HFFc6 (cell line): ENCODE measurements at regions not wholly inside any gene's neighbourhood (a gene's known extent, or its start where the extent isn't known, plus 50 kb on each side); places are given as distances from the start of the nearest gene placed in this dataset.

Experiments
- DNase-seq: peaks from one replicate; pipeline ENCODE4 v3.0.0-alpha.2; 2018
- H3K27ac Mint-ChIP-seq: 2 replicates; pipeline ENCODE4 v1.8.0; 2020; ENCODE audit warnings: mild to moderate bottlenecking, mixed read lengths
- H3K27me3 Mint-ChIP-seq: 2 replicates; pipeline ENCODE4 v1.8.0; 2021; ENCODE audit warnings: mild to moderate bottlenecking, moderate library complexity, mixed read lengths; ENCODE audit not compliant: insufficient read depth
- H3K36me3 Mint-ChIP-seq: 2 replicates; pipeline ENCODE4 v1.8.0; 2021; ENCODE audit warnings: low read depth, mixed read lengths
- H3K4me1 Mint-ChIP-seq: 2 replicates; pipeline ENCODE4 v1.8.0; 2020; ENCODE audit warnings: low read depth, mixed read lengths
- H3K4me3 Mint-ChIP-seq: 2 replicates; pipeline ENCODE4 v1.8.0; 2020; ENCODE audit warnings: mild to moderate bottlenecking, moderate library complexity, mixed read lengths
- H3K9me3 Mint-ChIP-seq: 2 replicates; pipeline ENCODE4 v1.8.0; 2020; ENCODE audit warnings: mild to moderate bottlenecking, mixed read lengths
- TF ChIP-seq, protein P1 (sequence below): fragments of 200-600 bp; sonication (generic); IDR thresholded peaks from 2 replicates; pipeline ENCODE4 v1.5.0; 2021; ENCODE audit warnings: antibody characterized with exemption, mild to moderate bottlenecking

DNA sequence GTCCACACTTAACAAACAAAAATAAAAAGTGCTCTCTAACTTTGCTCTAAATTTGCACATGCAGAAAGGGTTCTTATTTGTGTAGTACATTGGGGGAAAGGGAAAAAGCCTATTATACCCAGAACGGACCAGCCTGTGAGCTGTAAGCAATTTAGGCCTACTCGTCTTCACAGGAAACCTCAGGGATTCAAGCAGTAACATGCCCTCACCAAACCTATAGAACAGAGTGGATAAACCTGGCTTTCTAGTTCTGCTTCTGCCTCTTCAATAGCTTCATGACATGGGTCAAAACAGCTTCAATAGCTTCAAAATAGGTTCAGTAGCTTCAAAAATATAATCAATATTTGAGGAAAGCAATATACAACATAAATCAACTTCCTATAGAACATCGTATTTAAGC is 163.7 kb downstream of the ARL4A start:
- Mint-ChIP-seq H3K36me3 (no peaks in the 10 kb centered on the region), H3K27ac (no peak overlapping the region), H3K27me3 (no peaks in the 10 kb centered on the region; the same call in 1 of the 2 replicates), H3K9me3 (no peaks in the 10 kb centered on the region), H3K4me3 (no peak overlapping the region), H3K4me1 (no peaks in the 10 kb centered on the region)
- TF ChIP-seq, protein P1, sequence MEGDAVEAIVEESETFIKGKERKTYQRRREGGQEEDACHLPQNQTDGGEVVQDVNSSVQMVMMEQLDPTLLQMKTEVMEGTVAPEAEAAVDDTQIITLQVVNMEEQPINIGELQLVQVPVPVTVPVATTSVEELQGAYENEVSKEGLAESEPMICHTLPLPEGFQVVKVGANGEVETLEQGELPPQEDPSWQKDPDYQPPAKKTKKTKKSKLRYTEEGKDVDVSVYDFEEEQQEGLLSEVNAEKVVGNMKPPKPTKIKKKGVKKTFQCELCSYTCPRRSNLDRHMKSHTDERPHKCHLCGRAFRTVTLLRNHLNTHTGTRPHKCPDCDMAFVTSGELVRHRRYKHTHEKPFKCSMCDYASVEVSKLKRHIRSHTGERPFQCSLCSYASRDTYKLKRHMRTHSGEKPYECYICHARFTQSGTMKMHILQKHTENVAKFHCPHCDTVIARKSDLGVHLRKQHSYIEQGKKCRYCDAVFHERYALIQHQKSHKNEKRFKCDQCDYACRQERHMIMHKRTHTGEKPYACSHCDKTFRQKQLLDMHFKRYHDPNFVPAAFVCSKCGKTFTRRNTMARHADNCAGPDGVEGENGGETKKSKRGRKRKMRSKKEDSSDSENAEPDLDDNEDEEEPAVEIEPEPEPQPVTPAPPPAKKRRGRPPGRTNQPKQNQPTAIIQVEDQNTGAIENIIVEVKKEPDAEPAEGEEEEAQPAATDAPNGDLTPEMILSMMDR = no peak
- no peak for DNase-seq

- Mint-ChIP-seq H3K9me3 (no peaks in the 10 kb centered on the region), H3K4me3 (no peak overlapping the region), H3K36me3 (no peaks in the 10 kb centered on the region), H3K27ac (no peak overlapping the region), H3K4me1 (no peaks in the 10 kb centered on the region), H3K27me3 (no peaks in the 10 kb centered on the region; the same call in 1 of the 2 replicates)
- TF ChIP-seq, protein P1 = no peak
- no peak for DNase-seq
Measured at GRCh38 chr7:12851841-12852240, 164.4 kb downstream of the ARL4A start.

GRCh38 chr7:12855036-12855435 is 167.6 kb downstream of the ARL4A start:
- TF ChIP-seq, protein P1 = no peak

GRCh38 chr7:12859761-12860160 is 172.3 kb downstream of the ARL4A start:
- TF ChIP-seq, protein P1 = no peak
- Mint-ChIP-seq H3K4me1 (no peaks in the 10 kb centered on the region), H3K36me3 (no peaks in the 10 kb centered on the region), H3K27ac (no peak overlapping the region), H3K4me3 (no peak overlapping the region), H3K27me3 (peaks cover 4% of the 10 kb centered on the region; the same call in 1 of the 2 replicates), H3K9me3 (no peaks in the 10 kb centered on the region)
- DNase-seq = no peak

More at GRCh38 chr7:12855036-12855435, 167.6 kb downstream of the ARL4A start:
- no peak for DNase-seq
- Mint-ChIP-seq H3K9me3 (no peaks in the 10 kb centered on the region), H3K27me3 (no peaks in the 10 kb centered on the region; the same call in 1 of the 2 replicates), H3K36me3 (no peaks in the 10 kb centered on the region), H3K4me1 (no peaks in the 10 kb centered on the region), H3K27ac (no peak overlapping the region), H3K4me3 (no peak overlapping the region)

DNA sequence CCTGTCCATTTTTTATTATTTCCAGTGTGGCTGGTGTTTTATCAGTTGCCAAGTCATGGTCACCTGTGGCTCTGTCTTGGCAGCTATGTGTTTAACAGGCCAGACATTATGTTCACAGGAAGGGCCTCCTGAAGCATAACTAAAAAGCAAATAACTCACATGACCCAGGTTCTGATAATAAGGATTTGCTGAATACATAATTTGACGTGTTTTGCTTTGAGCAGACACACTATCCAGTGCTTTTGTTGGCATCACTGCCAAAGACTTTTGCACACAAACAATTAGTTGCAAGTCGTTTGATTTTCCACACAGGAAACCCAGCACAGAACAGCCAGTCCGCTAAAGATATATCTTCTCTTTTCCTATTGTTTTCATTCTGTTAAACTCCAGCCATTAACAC is 173.6 kb downstream of the ARL4A start:
- TF ChIP-seq, protein P1 = no peak
- no peak for DNase-seq
- Mint-ChIP-seq H3K4me1 (no peaks in the 10 kb centered on the region), H3K27ac (no peak overlapping the region), H3K4me3 (no peak overlapping the region), H3K36me3 (no peaks in the 10 kb centered on the region), H3K27me3 (peaks cover 9% of the 10 kb centered on the region; the same call in 1 of the 2 replicates), H3K9me3 (no peaks in the 10 kb centered on the region)

GRCh38 chr7:12862146-12862545 is 174.7 kb downstream of the ARL4A start:
- Mint-ChIP-seq H3K27ac (no peak overlapping the region), H3K4me3 (no peak overlapping the region), H3K9me3 (no peaks in the 10 kb centered on the region), H3K27me3 (peaks cover 9% of the 10 kb centered on the region; the same call in 1 of the 2 replicates), H3K36me3 (no peaks in the 10 kb centered on the region), H3K4me1 (no peaks in the 10 kb centered on the region)
- TF ChIP-seq, protein P1 = no peak
- no peak for DNase-seq
